CD8-positive, alpha-beta memory T cell (primary cell): ENCODE measurements at regions not wholly inside any gene's neighbourhood (a gene's known extent, or its start where the extent isn't known, plus 50 kb on each side); places are given as distances from the start of the nearest gene placed in this dataset.

Source experiments
- CTCF ChIA-PET: fragments of 350-600 bp; sonication (Branson Sonifier 250); formaldehyde crosslinking; loops from one replicate; lab custom pipeline; 2021; ENCODE audit warnings: antibody characterized with exemption; lab: Charles Lee
- POLR2A ChIA-PET: fragments of 350-600 bp; sonication (Branson Sonifier 250); formaldehyde crosslinking; loops from one replicate; lab custom pipeline; 2021; ENCODE audit warnings: antibody characterized with exemption; lab: Charles Lee
- DNase-seq, 5 donors: peaks; one replicate each; pipeline versions ENCODE4 v3.0.0 to v3.0.0-alpha.2; 2020 to 2022; ENCODE audit warnings: mixed read lengths in 1 of 5
- H3K27ac ChIP-seq: one replicate; pipeline ENCODE4 v1.7.0; 2013; ENCODE audit warnings: low read depth, mild to moderate bottlenecking, low read length, moderate library complexity
- H3K27me3 ChIP-seq: 2 replicates; pipeline ENCODE4 v1.7.0; 2013; ENCODE audit warnings: low read length, mild to moderate bottlenecking; ENCODE audit not compliant: insufficient read depth, poor library complexity, severe bottlenecking
- H3K36me3 ChIP-seq: 2 replicates; pipeline ENCODE4 v1.7.0; 2013; ENCODE audit warnings: mild to moderate bottlenecking, low read length, moderate library complexity; ENCODE audit not compliant: insufficient read depth
- H3K4me1 ChIP-seq: 2 replicates; pipeline ENCODE4 v1.7.0; 2013; ENCODE audit warnings: mild to moderate bottlenecking, low read length, moderate library complexity; ENCODE audit not compliant: insufficient read depth
- H3K4me3 ChIP-seq: 2 replicates; pipeline ENCODE4 v1.7.0; 2013; ENCODE audit warnings: mild to moderate bottlenecking, low read length
- H3K9me3 ChIP-seq: 2 replicates; pipeline ENCODE4 v1.7.0; 2013; ENCODE audit warnings: mild to moderate bottlenecking, low read length
- H3K27ac Mint-ChIP-seq, 8 donors: one replicate each; pipeline ENCODE4 v1.8.0; 2020 to 2021; ENCODE audit warnings: mixed read lengths in 8 of 8, mild to moderate bottlenecking in 6 of 8, inconsistent platforms in 3 of 8, moderate library complexity in 3 of 8
- H3K27me3 Mint-ChIP-seq, 2 donors: one replicate each; pipeline ENCODE4 v1.8.0; 2020 to 2021; ENCODE audit warnings: mixed read lengths in 2 of 2, mild to moderate bottlenecking in 1 of 2, moderate library complexity in 1 of 2
- H3K36me3 Mint-ChIP-seq, 3 donors: one replicate each; pipeline ENCODE4 v1.8.0; 2020 to 2021; ENCODE audit warnings: mixed read lengths in 3 of 3, inconsistent platforms in 1 of 3, mild to moderate bottlenecking in 1 of 3
- H3K4me1 Mint-ChIP-seq, 3 donors: one replicate each; pipeline ENCODE4 v1.8.0; 2020 to 2021; ENCODE audit warnings: mixed read lengths in 3 of 3, inconsistent platforms in 1 of 3, mild to moderate bottlenecking in 1 of 3
- H3K4me3 Mint-ChIP-seq, 7 donors: one replicate each; pipeline ENCODE4 v1.8.0; 2020 to 2021; ENCODE audit warnings: mixed read lengths in 7 of 7, mild to moderate bottlenecking in 6 of 7, moderate library complexity in 4 of 7, inconsistent platforms in 2 of 7
- H3K9me3 Mint-ChIP-seq, 5 donors: one replicate each; pipeline ENCODE4 v1.8.0; 2020 to 2022; ENCODE audit warnings: mixed read lengths in 5 of 5, mild to moderate bottlenecking in 3 of 5, moderate library complexity in 2 of 5, inconsistent platforms in 1 of 5

DNA sequence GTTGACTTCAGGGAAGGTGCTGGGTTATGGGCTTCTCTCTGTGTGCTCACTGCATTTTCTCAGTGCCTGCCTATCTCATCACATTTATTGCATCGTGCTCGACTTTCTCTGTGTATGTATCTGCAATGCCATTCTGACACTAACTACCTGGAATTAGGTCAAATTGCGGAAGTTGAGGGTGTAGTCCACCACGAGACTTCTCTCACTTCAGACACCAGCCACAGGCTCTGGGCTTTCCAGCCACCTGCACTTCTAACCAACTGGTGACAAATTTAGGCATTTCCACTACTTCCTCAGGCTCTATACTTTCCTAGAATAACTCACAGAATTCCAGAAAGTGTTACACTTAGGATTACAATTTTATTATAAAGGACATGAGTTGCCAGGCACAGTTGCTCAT is 188.6 kb upstream of the ZNF608 start:
- no peaks in the 10 kb centered on the region for H3K36me3 ChIP-seq
- H3K4me1 ChIP-seq = no peaks in the 10 kb centered on the region
- peak in 1 of 5 donors; percentile 6 for DNase-seq
- peak overlapping the region in 2 of 8 donors; percentile 42 to 68 for H3K27ac Mint-ChIP-seq
- no peak overlapping the region for H3K27ac ChIP-seq
- ChIA-PET POLR2A (no interaction called here), CTCF (no interaction called here)
- H3K27me3 Mint-ChIP-seq = peaks cover 0 to 4% of the 10 kb centered on the region in 2 donors
- H3K27me3 ChIP-seq = no peaks in the 10 kb centered on the region
- H3K36me3 Mint-ChIP-seq = no peaks in the 10 kb centered on the region
- H3K4me1 Mint-ChIP-seq = no peaks in the 10 kb centered on the region
- H3K9me3 Mint-ChIP-seq = peaks cover 0 to 8% (median 4%) of the 10 kb centered on the region in 5 donors
- H3K4me3 Mint-ChIP-seq = peak overlapping the region in 1 of 7 donors; percentile 55
- H3K4me3 ChIP-seq = no peak overlapping the region
- H3K9me3 ChIP-seq = no peaks in the 10 kb centered on the region

DNA sequence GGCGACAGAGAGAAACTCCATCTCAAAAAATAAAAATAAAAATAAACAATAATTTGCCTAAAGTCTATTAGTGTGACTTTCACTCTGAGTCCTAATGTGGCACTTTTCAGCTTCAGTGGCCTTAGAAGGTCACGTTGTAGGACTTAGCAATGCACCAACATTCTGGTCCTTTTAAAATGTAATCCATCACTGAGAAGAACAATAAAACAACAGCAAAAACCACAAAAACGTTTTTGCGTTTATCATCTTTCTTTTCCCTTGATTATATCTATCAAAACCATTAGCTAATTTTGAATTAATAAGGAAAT is 190.1 kb upstream of the ZNF608 start:
- peaks cover 0 to 9% (median 7%) of the 10 kb centered on the region in 5 donors for H3K9me3 Mint-ChIP-seq
- no peaks in the 10 kb centered on the region for H3K36me3 ChIP-seq
- no peaks in the 10 kb centered on the region for H3K27me3 ChIP-seq
- ChIA-PET CTCF (no interaction called here), POLR2A (no interaction called here)
- H3K27ac ChIP-seq = no peak overlapping the region
- H3K27ac Mint-ChIP-seq = no peak overlapping the region
- no peaks in the 10 kb centered on the region for H3K4me1 ChIP-seq
- no peaks in the 10 kb centered on the region for H3K36me3 Mint-ChIP-seq
- H3K4me1 Mint-ChIP-seq = no peaks in the 10 kb centered on the region
- peaks cover 0 to 4% of the 10 kb centered on the region in 2 donors for H3K27me3 Mint-ChIP-seq
- no peak for DNase-seq
- no peaks in the 10 kb centered on the region for H3K9me3 ChIP-seq
- no peak overlapping the region for H3K4me3 Mint-ChIP-seq
- no peak overlapping the region for H3K4me3 ChIP-seq

DNA sequence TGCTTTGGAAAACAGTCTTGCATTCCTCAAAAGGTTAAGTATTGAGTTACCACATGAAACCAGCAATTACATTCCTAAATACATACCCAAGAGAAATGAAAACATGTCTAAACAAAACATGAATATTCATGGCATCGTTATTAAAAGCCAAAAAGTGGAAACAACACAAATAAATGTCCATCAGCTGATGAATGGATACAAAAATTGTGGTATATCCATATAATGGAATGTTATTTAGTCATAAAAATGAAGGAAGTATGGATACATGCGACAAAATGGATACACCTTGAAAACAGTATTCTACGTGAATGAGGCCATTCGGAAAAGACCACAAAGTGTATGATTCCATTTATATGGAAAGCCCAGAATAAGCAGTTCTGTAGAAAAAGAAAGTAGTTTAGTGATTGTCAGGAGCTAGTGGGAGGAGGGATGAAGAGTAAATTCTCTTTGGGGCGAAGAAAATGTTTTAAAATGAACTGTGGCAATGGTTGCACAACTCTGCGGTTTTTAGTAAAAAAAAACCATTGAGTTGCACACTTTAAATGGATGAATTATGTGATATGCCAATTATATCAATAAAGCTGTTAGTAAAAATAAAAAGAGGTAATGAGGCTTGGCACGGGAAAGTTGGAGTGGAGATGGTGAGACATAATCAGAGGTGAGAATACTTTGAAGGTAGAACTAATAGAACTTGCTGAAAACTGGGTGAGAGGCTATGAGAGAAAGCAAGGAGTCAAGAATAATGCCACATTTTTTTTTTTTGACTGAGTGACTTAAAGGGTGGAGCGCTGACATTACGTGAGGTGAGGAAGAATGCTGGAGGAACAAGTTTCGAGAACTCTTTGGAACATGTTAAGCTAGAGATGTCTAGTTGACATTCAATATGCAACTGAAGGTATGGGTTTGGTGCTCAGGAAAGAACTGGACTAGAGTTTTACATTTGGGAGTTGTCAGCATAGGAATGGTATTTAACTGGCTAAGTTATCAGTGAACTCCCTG is 194.9 kb upstream of the ZNF608 start:
- Histone ChIP-seq H3K4me1 (no peaks in the 10 kb centered on the region), H3K4me3 (no peak overlapping the region), H3K36me3 (no peaks in the 10 kb centered on the region), H3K9me3 (no peaks in the 10 kb centered on the region), H3K27me3 (no peaks in the 10 kb centered on the region), H3K27ac (no peak overlapping the region)
- Mint-ChIP-seq H3K36me3 (no peaks in the 10 kb centered on the region), H3K9me3 (peaks cover 0 to 8% (median 4%) of the 10 kb centered on the region in 5 donors), H3K27ac (no peak overlapping the region), H3K4me1 (no peaks in the 10 kb centered on the region), H3K27me3 (no peaks in the 10 kb centered on the region), H3K4me3 (no peak overlapping the region)
- CTCF ChIA-PET = no interaction called here
- POLR2A ChIA-PET = no interaction called here
- no peak for DNase-seq

DNA sequence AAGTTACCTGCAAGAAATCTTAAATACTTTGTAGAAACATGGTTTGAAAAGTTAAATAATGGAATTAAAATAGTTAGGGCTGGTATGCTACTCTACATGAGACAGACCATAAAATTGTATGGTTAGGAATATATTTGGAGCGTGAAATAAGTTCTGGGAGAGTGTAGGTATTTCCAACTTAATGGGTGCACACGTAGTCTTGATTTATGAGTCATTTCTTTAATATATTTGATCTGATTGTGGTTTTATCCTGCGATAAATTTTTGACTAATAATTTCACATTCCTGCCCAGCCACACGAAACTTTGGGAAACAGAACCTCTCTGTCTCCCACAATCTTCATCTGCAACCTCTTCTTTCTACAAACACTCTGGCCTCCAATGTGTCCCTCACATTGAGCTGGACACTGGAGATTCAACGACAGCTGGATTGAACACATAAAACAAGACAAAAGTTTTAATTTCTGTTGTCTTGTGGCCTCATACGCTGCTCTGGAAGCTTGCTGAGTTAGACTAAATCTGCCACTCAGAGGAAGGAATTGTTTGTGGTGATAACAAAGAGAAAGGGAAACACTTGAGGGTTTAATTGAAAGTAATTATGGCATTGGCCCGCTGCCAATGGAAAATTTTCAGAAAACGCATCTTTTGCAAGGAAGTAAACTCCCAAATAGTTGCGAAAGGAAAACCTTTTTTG is 201.8 kb upstream of the ZNF608 start:
- DNase-seq = no peak
- H3K27ac ChIP-seq = no peak overlapping the region
- Mint-ChIP-seq H3K27me3 (no peaks in the 10 kb centered on the region), H3K4me3 (no peak overlapping the region), H3K36me3 (no peaks in the 10 kb centered on the region), H3K27ac (no peak overlapping the region), H3K9me3 (peaks cover 0 to 17% (median 3%) of the 10 kb centered on the region in 5 donors), H3K4me1 (no peaks in the 10 kb centered on the region)
- H3K4me3 ChIP-seq = no peak overlapping the region
- CTCF ChIA-PET = no interaction called here
- no peaks in the 10 kb centered on the region for H3K36me3 ChIP-seq
- H3K4me1 ChIP-seq = no peaks in the 10 kb centered on the region
- no peaks in the 10 kb centered on the region for H3K9me3 ChIP-seq
- POLR2A ChIA-PET = no interaction called here
- no peaks in the 10 kb centered on the region for H3K27me3 ChIP-seq

DNA sequence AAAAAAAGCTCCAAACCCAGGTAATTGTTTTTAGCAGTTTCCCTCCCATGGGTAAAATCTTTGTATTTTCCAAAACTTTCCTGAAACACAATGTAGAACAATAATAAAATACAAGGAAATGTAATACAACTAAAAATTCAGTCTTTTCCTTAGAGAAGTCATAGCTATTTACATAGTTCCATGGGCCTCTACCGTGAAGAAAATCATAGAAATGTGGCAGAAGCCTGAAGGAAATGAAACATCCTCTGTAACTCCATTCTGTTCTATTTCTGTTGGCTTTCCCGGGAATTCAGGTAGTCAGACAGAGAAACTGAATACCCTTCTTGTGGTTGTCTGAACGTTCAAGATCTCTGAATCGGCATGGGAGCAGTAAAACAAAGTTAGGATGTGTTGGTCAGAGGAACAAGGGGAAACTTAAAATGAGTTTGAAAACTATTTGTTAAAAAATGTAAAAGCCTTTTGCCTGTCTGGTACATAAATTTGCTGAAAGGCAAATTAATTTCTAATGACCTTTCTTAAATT is 202.4 kb upstream of the ZNF608 start:
- H3K9me3 Mint-ChIP-seq = peaks cover 0 to 17% (median 3%) of the 10 kb centered on the region in 5 donors
- H3K27me3 Mint-ChIP-seq = no peaks in the 10 kb centered on the region
- no peaks in the 10 kb centered on the region for H3K9me3 ChIP-seq
- H3K27me3 ChIP-seq = no peaks in the 10 kb centered on the region
- no peak overlapping the region for H3K27ac Mint-ChIP-seq
- no peak for DNase-seq
- H3K27ac ChIP-seq = no peak overlapping the region
- CTCF ChIA-PET = no interaction called here
- no peaks in the 10 kb centered on the region for H3K4me1 Mint-ChIP-seq
- H3K36me3 Mint-ChIP-seq = no peaks in the 10 kb centered on the region
- no peaks in the 10 kb centered on the region for H3K4me1 ChIP-seq
- no peak overlapping the region for H3K4me3 Mint-ChIP-seq
- no peaks in the 10 kb centered on the region for H3K36me3 ChIP-seq
- POLR2A ChIA-PET = no interaction called here
- no peak overlapping the region for H3K4me3 ChIP-seq

DNA sequence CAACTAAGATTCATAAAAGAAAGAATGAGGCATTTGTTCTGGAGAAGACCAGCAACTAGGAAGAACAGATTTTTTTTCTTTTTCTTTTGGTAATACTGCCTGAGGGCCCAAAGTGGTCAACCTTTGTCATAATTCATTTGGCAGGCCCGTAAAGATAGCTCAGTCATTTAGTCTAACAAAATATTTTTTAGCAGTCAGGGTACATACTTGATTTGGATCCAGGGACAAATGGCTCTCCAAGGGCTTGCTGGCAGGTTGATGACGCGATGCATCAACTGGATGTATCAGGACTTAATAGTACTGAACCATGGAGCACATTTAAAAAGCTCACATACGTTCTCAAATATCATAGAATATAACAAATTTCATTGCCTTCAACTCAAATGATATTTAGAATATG is 203.4 kb upstream of the ZNF608 start:
- Mint-ChIP-seq H3K27ac (no peak overlapping the region), H3K4me3 (no peak overlapping the region), H3K27me3 (no peaks in the 10 kb centered on the region), H3K4me1 (no peaks in the 10 kb centered on the region), H3K36me3 (no peaks in the 10 kb centered on the region), H3K9me3 (peaks cover 0 to 17% (median 2%) of the 10 kb centered on the region in 5 donors)
- no peak for DNase-seq
- no peaks in the 10 kb centered on the region for H3K27me3 ChIP-seq
- H3K4me3 ChIP-seq = no peak overlapping the region
- ChIA-PET CTCF (no interaction called here), POLR2A (no interaction called here)
- no peaks in the 10 kb centered on the region for H3K9me3 ChIP-seq
- no peaks in the 10 kb centered on the region for H3K4me1 ChIP-seq
- H3K36me3 ChIP-seq = no peaks in the 10 kb centered on the region
- no peak overlapping the region for H3K27ac ChIP-seq

DNA sequence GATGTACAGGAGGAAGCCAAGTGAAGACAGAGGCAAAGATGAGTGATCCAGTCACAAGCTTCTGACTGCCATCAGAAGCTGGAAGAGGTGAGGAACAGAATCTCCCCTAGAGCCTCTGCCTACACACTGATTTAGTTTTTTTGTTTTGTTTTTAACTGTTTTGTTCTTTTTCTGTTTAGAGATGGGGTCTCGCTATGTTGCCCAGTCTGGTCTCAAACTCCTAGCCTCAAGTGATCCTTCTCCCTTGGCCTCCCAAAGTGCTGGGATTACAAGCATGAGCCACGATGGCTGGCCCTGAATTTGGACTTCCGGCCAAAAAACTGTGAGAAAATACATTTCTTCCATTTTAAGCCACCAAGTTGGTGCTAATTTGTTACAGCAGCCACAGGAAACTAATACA is 204.7 kb upstream of the ZNF608 start:
- H3K4me1 Mint-ChIP-seq = no peaks in the 10 kb centered on the region
- H3K4me3 ChIP-seq = no peak overlapping the region
- ChIA-PET CTCF (no interaction called here), POLR2A (no interaction called here)
- DNase-seq = no peak
- peaks cover 0 to 17% (median 2%) of the 10 kb centered on the region in 5 donors for H3K9me3 Mint-ChIP-seq
- no peaks in the 10 kb centered on the region for H3K4me1 ChIP-seq
- no peaks in the 10 kb centered on the region for H3K27me3 ChIP-seq
- H3K27me3 Mint-ChIP-seq = no peaks in the 10 kb centered on the region
- no peaks in the 10 kb centered on the region for H3K9me3 ChIP-seq
- H3K36me3 Mint-ChIP-seq = no peaks in the 10 kb centered on the region
- no peak overlapping the region for H3K27ac Mint-ChIP-seq
- H3K27ac ChIP-seq = no peak overlapping the region
- H3K36me3 ChIP-seq = no peaks in the 10 kb centered on the region
- peak overlapping the region in 1 of 7 donors; percentile 29 for H3K4me3 Mint-ChIP-seq

DNA sequence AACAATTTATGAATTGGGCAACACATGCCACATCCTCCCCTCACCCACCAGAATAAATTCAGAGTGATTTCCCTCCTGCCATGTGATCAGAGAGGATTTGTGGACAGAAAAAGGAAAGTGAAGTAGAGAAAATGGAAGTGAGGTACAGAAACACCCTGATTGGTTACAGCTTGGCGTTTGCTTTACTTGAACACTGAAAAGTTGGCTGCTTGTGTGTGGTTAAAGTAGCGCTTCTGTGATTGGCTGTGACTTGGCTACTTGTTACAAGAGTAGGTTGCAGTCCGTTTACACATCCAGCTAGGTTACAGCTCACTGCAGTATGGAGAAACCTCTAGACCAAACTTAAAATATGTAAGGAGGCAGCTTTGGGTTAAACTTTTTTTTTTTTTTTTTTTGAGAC is 205.2 kb upstream of the ZNF608 start:
- Histone ChIP-seq H3K36me3 (no peaks in the 10 kb centered on the region), H3K9me3 (no peaks in the 10 kb centered on the region), H3K4me1 (no peaks in the 10 kb centered on the region), H3K27ac (no peak overlapping the region), H3K27me3 (no peaks in the 10 kb centered on the region), H3K4me3 (no peak overlapping the region)
- ChIA-PET POLR2A (interaction anchor here (0.6 kb wide), 1 partner anchor 769 kb away, joined by 3 read pairs; no protein-coding TSS in a partner anchor), CTCF (no interaction called here)
- Mint-ChIP-seq H3K27ac (peak overlapping the region in 2 of 8 donors; percentile 10 to 17), H3K27me3 (no peaks in the 10 kb centered on the region), H3K9me3 (peaks cover 0 to 17% (median 2%) of the 10 kb centered on the region in 5 donors), H3K4me3 (peak overlapping the region in 2 of 7 donors; percentile 6 to 13), H3K36me3 (no peaks in the 10 kb centered on the region), H3K4me1 (no peaks in the 10 kb centered on the region)
- peak in 1 of 5 donors; percentile 6 for DNase-seq
